HG03108 (cell line): ENCODE measurements at regions not wholly inside any gene's neighbourhood (a gene's known extent, or its start where the extent isn't known, plus 50 kb on each side); places are given as distances from the start of the nearest gene placed in this dataset.
"Not testable (repeated sequence)": the region's sequence is repeated elsewhere in the genome, so short reads cannot be mapped to it uniquely, and the experiment has no call there.

Source experiments
- ATAC-seq: cut with Tn5 transposase; IDR thresholded peaks from one replicate; pipeline ENCODE4 v1.9.1; 2021; ENCODE audit warnings: moderate library complexity; ENCODE audit not compliant: unreplicated experiment

DNA sequence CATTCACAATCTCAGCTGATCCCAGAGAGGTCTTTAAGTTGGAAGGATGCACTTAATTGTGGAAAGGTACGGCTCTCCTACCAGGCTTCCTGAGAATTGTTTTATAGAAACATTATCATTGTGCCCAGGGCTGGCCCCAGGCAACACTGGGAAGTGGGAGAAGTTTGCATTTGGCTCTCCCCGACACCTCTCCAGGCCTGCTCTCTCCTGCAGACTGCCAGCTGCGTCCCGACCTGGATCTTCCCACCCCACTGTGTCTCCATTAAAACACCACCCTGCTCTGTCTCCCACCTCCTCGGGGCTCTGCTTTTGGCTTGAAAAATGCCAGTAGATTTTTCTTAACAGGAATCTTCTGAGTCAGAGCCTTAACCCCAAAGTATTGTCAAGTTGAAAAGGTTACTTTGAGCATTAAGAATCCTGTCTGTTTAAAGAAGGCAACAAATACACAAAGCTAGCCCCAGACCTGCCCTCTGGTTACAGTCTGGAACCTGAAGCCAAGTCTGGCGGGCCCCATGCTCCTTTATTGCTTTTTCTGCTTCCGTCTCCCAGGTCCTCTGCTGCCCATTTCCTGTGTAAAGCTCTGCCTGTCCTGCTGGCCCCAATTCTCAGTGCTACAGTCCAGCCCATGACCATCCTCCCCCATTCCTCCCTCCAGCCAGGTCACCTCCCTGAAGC lies 530.2 kb downstream of the SOX6 start:
- no peak for ATAC-seq

DNA sequence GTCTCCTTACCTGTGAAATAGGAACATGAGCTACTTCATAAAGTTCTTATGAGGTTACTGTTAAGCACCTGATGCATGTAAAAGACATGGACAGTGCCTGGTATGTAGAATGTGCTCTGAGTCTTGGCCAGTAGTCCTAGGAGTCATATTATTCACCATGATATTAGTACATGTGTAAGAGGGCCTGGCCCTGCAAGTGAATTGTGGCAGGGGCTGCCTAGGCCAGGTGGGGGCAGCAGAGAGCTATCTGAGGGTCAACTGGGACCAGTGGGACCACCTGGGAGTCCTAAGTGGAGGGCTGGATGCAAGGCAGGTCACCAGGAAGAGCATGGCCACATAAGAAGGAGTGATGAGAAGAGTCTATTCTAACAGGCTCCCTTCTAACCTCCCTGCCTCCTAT lies 529.5 kb downstream of the SOX6 start:
- no peak for ATAC-seq

DNA sequence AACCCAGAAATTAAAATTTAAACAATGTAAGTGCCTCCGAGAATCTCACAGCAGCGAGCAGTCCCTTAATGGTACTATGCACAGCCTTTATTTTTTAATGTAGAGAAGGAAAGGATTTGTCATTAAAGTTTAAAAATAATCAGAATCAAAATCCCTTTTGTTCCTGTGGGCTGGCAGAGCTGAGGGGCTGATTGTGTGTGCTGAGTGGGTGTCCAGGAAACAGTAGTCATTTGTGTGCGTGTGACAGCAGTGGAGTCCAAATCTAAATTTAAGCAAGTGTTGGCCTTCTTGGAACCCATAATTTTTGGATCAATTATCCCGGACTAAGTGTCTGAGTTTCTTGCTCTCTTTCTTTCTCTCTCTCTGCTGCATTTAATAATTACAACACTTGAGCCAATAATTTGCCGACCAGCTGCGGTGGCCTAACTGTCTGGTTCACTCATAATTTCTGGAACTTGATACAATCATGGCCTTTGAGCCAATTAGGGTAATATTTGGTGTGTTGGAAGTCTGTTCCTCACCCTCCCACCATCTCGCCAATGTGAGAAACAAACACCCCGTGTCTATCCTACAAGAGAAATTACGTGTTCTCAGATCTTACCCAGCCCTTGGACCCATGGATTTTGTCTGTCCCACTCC lies 528.0 kb downstream of the SOX6 start:
- ATAC-seq, result no peak

DNA sequence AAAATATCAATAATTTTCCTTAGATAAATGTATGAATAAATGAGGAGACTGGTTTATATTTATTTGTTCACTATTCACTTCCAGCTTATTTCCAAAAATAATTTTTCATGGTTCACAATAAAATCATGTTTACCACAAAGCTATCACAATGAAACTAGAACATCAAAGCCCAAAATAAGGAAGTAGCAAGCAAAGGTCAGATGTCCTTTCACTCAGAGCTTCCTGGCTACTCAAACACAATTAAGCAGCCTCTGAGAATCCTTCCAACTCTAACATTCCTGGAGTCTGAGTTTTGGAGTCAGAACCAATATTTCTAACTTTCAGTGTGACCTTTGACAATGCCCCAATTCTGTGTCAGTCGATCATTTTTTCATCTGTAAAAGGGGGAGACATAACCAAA lies 527.0 kb downstream of the SOX6 start:
- ATAC-seq, result no peak

DNA sequence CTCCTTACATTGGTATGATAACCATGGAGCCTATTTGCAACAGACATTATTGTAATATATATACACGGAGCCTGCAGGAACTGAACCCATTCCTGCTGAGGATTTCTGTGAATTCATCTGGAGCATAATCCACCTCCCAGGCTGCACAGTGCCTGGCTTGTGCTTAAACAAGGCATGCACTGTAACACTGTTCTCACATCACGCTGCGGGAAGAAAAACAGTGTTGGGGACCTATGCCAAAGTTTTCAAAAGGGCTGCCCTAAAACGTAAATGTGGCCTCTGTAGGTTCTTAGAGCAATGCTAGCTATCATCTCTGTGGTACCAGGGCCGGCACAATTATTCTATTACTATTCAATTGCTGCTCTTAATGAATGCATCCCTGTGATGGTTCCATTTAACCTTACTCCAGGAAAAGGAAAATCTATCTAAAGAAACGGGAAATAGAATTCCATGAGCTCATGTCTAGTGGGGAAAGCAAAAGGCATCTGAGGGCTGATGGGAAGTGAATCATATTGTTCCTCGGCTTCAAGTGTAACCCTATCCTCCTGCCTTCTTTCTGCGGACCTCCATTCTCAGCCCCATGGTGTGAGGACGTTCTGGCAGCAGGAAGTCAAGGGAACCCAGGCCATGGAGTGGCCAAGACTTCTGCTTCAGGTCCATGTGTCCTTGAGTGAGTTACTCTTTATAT lies 525.5 kb downstream of the SOX6 start:
- ATAC-seq, result no peak

DNA sequence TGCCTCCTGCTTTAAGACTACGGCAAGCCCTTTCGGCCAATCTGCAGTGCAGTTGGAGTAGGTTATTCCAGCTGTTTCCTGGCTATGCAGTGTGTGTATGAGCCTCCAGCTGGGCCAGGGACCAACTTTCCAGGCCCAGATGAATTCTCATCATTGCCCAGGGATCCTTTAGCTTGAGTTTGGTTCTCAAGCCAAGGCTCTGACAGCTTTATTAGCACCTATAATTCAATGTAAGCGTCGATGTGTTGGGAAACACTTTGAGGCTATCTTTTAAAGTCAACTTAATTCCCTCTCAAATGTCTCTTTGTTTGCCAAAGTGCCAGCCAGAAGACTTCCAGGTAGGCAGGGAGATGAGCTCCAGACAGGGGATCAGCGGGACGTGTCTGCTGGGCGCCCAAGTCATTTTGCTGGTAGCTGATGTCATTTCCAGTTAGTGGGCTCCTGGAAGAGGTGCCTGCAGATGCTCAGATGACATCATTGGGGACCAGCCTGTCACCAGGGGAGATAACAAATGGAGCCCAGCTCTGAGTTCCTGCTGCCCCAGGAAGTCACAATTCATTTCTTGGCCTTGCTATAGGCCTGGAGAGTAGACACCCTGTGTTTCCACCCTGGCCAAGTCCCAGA lies 520.4 kb downstream of the SOX6 start:
- no peak for ATAC-seq

DNA sequence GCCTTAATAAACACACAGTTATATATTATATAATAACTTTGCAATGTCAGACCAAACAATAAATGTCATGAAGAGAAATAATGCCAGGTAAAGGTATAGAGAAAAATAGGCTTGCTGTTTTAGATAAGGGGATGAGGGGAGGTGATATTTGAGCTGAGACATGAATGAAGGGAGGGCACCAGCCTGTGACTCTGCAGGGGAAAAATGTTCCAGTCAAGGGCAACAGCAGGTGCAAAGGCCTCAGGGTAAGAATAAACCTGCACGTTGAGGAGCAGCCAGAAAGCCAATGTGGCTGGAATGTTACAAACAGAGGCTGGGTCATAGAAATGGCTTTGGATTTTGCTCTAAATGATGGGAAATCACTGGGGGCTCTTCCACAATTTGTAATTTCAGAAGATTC lies 519.6 kb downstream of the SOX6 start:
- ATAC-seq, result no peak

DNA sequence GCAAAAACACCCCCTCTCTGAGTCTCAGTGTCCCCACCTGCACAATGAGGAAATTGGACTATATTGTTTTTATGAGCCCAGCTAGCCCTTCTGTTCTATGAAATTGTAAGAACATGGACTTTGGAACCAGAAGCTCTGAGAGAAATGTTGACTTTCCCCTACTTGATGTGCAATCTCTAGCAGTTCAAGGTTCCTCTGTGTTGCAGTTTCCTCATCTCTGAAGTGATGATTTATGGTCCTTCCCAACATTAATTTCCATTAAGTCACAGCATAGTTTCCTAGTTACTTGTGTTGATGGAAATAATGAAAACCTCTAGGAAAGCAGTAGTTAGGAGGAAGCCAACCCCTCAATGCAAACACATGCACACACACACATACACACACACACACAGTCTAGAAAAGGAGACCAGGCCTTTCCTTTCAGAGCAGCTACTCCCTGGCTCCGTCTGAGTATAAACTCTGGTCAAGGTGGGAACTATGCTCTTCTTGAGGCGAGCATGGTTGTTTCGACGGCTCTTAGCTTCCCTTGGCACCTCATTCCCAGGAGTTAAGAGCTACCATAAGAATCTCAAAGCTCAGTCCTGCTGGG lies 518.4 kb downstream of the SOX6 start:
- ATAC-seq, result no peak

DNA sequence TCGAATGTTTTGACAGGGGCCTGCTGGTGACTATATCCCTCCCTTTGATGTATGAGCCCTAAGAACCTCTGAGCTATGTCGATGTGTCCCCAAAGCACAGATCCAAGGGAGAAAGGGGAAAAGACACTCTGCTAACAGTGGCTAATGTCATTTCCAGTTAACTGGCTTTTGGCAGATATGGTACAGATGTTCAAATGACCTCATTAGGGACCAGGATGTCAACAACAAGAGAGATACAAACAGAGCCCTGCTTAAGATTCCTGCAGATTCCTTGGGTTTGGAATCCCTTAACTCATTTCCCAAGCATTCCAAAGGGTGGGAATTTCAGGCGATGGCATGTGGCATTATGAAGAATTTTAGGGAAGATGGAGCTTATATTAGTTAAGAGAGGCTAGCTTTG lies 517.3 kb downstream of the SOX6 start:
- ATAC-seq, result no peak

DNA sequence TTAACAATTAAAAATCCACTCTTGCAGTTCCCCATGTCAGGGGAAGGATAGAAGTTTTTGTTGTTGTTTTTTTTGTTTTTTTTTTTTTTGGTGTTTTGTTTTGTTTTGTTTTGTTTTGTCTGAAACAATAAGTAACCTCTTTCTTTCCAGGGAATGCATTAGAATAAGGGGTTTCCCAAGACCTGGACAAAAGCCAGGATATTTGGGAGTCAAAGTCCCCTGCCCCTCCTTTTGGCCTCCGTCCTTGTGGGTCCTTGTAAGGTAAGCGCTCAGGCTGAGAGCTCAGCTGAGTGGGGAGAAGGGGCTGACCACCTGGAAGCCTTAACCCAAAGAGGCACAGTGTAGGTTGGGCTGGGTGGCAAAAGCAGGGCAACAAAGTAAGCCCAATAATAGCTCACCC lies 515.4 kb downstream of the SOX6 start:
- no peak for ATAC-seq

DNA sequence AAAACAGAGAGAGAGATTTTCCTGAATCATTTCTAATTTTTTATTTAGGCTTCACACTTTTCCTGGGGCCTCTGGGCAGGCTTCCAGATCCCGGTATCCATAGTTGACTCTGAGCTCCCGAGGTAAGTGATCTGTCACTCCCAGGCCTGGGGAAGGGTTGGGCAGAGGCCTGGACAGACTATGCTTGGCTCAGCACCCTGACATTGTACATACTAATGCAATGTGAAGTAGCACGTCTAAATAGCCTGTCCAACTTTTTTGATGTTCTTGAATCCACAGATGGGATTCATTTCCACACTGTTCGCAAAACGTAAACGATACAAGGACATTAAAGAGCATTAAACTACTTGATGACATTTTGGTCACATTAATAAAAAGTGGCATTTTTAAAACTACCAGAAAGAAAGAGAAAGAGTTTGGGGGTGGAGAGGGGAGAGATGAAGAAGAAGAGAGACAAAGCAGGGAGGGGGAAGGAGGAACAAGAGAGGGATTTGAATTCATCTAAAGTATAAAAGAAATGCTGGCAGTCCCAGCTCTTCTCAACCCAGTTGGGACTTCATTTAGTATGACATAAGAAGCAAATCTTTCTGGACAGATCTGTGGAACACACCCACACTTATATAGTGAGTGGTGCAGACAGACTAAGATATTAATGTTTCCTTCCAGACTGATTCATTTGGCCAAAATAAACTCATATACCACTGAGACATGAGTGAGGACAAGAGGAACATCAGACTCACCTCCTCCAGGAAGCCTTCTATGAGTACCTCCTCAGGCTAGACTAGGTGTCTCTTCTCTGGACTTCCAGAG lies 514.2 kb downstream of the SOX6 start:
- no peak for ATAC-seq

DNA sequence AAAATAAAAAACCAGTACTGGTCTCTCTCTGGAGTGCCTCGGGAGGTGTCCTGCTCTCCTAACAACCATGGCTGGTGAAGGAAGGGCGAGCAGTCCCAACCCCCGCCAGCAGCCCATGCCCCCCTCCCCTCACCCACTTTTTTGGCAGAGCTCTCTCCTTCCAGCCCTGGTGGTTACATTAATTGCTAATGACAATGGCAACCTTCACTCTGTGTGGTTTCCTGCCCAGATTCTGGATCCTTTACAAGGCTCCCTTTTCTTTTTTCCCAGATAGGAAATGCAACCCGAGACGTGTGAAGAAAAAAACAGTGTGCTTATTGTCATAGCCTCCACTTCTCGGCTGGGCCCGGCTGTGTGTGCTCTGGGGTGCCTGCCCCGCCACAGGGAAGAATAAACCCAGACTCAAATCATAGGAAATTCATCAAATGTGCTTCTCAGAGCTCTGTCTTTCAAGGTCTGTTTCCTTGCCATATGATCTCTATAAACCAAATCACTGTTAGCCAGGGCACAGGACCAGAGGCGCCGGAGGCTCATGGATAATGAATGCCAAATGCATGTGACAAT lies 513.0 kb downstream of the SOX6 start:
- ATAC-seq, result no peak

DNA sequence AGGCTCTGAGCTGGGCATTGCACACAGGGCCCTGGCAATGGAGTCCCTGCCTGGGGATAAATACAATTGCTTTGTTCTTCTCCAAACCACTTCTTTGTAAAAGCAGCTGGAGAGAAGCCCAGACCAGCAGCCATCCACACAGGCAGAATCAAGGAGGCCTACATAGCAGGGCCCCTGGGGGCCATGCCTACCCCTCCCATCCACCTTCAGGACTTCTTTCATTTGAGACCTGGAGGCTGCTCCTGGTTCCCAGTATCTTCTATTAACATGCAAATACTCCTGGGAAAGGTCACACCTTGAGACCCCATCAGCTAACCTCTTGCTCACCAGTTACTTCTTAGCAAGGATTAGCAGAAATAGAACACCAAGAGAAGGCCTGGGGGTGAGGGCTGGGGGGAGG lies 511.1 kb downstream of the SOX6 start:
- ATAC-seq, result no peak

DNA sequence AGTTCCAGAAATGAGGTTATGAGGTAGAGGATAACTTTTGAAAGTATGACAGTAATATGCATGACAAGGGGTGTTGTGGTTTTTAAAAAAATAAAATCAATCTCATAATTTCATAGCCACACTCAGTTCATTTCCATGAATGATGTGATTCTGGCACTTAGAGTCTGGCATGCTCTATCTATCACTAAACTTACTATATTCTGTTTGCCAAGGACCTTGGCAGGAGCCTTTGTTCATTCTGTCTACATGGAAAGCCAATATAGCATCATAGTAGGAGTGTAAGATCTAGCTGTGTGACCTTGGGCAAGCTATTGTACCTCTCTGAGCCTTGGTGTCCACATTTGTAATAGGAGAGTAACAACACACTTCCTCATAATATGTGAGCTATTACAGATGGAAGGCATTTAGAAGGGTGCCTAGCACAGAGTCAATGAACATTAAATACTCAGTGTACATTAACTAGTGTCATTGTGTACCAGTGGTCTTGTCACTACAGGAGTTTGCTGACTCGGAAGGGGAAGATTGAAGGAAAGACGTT lies 507.6 kb downstream of the SOX6 start:
- no peak for ATAC-seq

DNA sequence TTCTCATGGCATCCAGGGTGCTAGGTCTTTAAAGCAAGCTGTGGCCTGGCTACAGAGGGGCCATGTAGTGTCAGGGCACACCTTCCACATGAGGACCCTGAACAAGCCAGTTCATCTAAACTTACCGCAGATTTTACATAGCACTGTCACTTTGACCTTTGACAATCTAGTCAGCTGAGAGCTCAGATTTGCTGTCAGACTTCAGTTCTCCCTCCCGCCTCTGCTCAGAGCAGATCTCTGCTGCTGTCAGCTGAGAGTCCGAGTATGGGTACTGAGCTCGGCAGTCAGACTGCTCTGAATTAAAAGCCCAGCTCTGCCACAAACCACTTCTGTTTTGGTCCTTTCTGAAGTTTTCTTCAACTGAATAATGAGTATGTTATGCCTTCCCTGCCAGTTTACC lies 507.1 kb downstream of the SOX6 start:
- no peak for ATAC-seq

DNA sequence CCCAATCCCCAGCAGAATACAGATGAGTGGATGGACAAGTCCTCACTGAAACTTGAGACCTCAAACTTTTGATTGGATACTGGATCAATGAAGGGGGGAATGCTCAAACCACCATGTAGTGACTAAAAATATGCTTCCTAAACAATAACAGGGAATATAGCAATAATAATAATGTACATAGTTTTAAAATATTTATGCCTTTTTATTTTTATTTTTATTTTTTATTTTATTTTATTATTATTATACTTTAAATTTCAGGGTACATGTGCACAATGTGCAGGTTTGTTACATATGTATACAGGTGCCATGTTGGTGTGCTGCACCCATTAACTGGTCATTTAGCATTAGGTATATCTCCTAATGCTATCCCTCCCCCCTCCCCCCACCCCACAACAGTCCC lies 506.0 kb downstream of the SOX6 start:
- not testable (repeated sequence) for ATAC-seq

DNA sequence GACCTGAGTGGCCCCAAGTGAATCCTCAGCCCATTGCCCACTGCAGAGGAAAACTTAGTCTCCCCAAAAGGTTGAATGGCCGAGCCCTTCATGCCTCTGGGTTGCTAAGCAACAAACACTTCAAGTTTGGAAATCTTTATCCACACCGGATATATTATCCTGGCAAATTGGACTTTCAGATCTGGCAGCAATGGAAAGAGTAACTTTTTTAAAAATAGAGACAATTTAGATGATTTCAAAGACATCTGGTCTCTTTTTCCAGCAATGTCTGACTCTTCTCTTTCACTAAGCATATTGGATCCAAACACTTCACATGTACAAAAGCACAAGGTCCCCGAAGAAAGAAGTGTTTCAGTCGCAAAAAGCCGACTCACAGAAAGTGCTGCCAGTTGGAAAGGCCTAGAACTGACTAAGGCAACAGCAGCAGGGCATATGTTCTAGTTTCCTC lies 505.3 kb downstream of the SOX6 start:
- no peak for ATAC-seq

DNA sequence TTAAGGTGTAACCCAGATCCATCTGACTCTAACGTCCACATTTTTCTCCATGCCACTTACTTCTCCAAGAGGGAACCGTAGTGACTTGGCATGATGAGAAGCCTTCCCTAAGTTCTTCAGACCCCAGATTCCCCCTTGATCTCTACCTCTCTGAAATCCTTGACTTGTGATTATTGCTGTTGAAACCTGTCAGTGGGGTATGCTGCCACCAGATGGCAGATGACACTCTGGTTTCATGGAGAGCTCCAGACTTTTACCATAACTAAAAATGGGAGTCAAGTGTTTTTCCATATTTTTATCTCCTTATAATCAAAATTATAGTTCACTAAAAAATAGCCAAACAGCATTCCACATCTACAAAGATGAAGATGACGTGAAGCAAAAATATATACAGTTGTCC lies 504.2 kb downstream of the SOX6 start:
- ATAC-seq, result no peak

DNA sequence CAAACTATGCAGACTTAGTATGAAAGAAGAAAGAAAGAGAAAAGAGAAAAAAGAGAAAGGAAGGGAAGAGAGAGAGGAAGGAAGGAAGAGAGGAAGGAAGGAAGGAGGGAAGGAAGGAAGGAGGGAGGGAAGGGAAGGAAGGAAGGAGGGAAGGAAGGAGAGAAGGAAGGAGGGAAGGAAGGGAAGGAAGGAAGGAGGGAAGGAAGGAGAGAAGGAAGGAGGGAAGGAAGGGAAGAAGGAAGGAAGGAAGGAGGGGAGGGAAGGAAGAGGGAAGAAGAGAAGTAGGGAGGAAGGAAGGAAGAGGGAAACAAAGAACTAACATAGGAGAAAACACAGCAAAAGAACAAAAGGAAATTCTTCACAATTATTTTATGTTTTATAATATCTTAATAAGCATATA lies 502.1 kb downstream of the SOX6 start:
- ATAC-seq, result no peak

DNA sequence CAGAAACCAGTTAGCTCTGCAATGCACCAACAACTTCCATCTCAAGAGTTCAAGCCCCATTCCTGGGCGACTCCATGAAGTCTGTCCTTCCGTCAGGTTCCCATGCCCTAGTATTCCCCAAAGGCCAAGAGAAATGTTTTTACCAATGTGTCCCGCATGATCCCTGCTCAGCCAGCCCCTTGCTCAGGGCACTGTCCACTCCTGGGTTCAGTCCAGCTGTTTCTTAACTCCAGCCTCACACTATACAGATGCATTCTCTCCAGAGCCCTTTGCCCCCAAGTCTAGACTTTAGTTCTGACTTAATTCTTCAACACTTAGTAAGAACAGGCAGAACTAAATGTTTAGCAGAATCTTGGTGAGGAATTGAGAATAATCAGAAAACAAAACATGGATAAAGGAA lies 497.5 kb downstream of the SOX6 start:
- no peak for ATAC-seq
